T-helper 2 cell treated with Interferon-gamma antibody and Interleukin-4, amounts not matched to agents 100 ng/mL and 5 ng/mL, for 36 hours (primary cell): ENCODE measurements at regions not wholly inside any gene's neighbourhood (a gene's known extent, or its start where the extent isn't known, plus 50 kb on each side); places are given as distances from the start of the nearest gene placed in this dataset.
"Not testable (repeated sequence)": the region's sequence is repeated elsewhere in the genome, so short reads cannot be mapped to it uniquely, and the experiment has no call there.

Experiments used
- intact Hi-C: fragments of 100-400 bp; cut with micrococcal nuclease; formaldehyde crosslinking; loops from one replicate; pipeline ENCODE4 v1.15.1; 2023

- intact Hi-C loops = no loop called here
These were observed 153.7 kb downstream of the IL20RB start for GRCh38 chr3:137111497-137111896.

GRCh38 chr3:137116619-137117018 lies 158.8 kb downstream of the IL20RB start:
- intact Hi-C loops = no loop called here

GRCh38 chr3:137121704-137122314 lies 164.0 kb downstream of the IL20RB start:
- intact Hi-C loops = loop anchor here (5.0 kb wide), 1 partner anchor 825 kb away; no protein-coding TSS in a partner anchor

- intact Hi-C loops = no loop called here
These were observed 173.3 kb downstream of the IL20RB start for GRCh38 chr3:137131081-137131480.

GRCh38 chr3:137134431-137134830 lies 176.6 kb downstream of the IL20RB start:
- intact Hi-C loops = no loop called here

- intact Hi-C loops = no loop called here
These were observed 190.6 kb downstream of the IL20RB start for GRCh38 chr3:137148406-137148805.

GRCh38 chr3:137148917-137149316 lies 191.1 kb downstream of the IL20RB start:
- intact Hi-C loops = no loop called here

- intact Hi-C loops = no loop called here
These were observed 193.0 kb downstream of the IL20RB start for GRCh38 chr3:137150825-137151224.

GRCh38 chr3:137153046-137153445 lies 195.3 kb downstream of the IL20RB start:
- intact Hi-C loops = not testable (repeated sequence)

GRCh38 chr3:137163241-137163871 lies 205.6 kb downstream of the IL20RB start:
- intact Hi-C loops = no loop called here

- intact Hi-C loops = no loop called here
These were observed 206.2 kb downstream of the IL20RB start for GRCh38 chr3:137163958-137164357.

- intact Hi-C loops = no loop called here
These were observed 207.5 kb downstream of the IL20RB start for GRCh38 chr3:137165117-137165806.

- intact Hi-C loops = no loop called here
These were observed 214.2 kb downstream of the IL20RB start for GRCh38 chr3:137171834-137172603.

GRCh38 chr3:137172728-137173127 lies 214.9 kb downstream of the IL20RB start:
- intact Hi-C loops = no loop called here

- intact Hi-C loops = no loop called here
These were observed 216.7 kb downstream of the IL20RB start for GRCh38 chr3:137174514-137174913.

GRCh38 chr3:137180220-137180619 lies 222.4 kb downstream of the IL20RB start:
- intact Hi-C loops = no loop called here

GRCh38 chr3:137191133-137191923 lies 233.5 kb downstream of the IL20RB start:
- intact Hi-C loops = no loop called here

GRCh38 chr3:137191951-137192350 lies 234.2 kb downstream of the IL20RB start:
- intact Hi-C loops = no loop called here

GRCh38 chr3:137194301-137194700 lies 236.5 kb downstream of the IL20RB start:
- intact Hi-C loops = no loop called here

GRCh38 chr3:137198374-137198773 lies 240.6 kb downstream of the IL20RB start:
- intact Hi-C loops = not testable (repeated sequence)

- intact Hi-C loops = no loop called here
These were observed 241.9 kb downstream of the IL20RB start for GRCh38 chr3:137199678-137200077.
